ENCODE measurements at regions not wholly inside any gene's neighbourhood (a gene's known extent, or its start where the extent isn't known, plus 50 kb on each side); places are given as distances from the start of the nearest gene placed in this dataset.

- DNase-seq, result no peak
Measured at GRCh38 chr11:131122448-131122847, 206.2 kb upstream of the SNX19 start.

- DNase-seq, result no peak
Measured at GRCh38 chr11:131129474-131129873, 213.2 kb upstream of the SNX19 start.

GRCh38 chr11:131135611-131136010 is 219.3 kb upstream of the SNX19 start:
- DNase-seq, result no peak

GRCh38 chr11:131136486-131136885 is 220.2 kb upstream of the SNX19 start:
- DNase-seq, result no peak

GRCh38 chr11:131137046-131137445 is 220.8 kb upstream of the SNX19 start:
- DNase-seq, result no peak

GRCh38 chr11:131138731-131139130 is 222.5 kb upstream of the SNX19 start:
- DNase-seq, result no peak

- no peak for DNase-seq
Measured at GRCh38 chr11:131145791-131146190, 224.6 kb upstream of the NTM start.

GRCh38 chr11:131146827-131147490 is 223.5 kb upstream of the NTM start:
- no peak for DNase-seq

GRCh38 chr11:131154351-131154750 is 216.1 kb upstream of the NTM start:
- DNase-seq, result no peak

- DNase-seq, result no peak
Measured at GRCh38 chr11:131157678-131158077, 212.7 kb upstream of the NTM start.

- DNase-seq, result no peak
Measured at GRCh38 chr11:131160846-131161245, 209.6 kb upstream of the NTM start.

- DNase-seq, result no peak
Measured at GRCh38 chr11:131163613-131164012, 206.8 kb upstream of the NTM start.

GRCh38 chr11:131165036-131165435 is 205.4 kb upstream of the NTM start:
- no peak for DNase-seq

GRCh38 chr11:131168839-131169713 is 201.3 kb upstream of the NTM start:
- DNase-seq, result no peak

- DNase-seq, result no peak
Measured at GRCh38 chr11:131172011-131172410, 198.4 kb upstream of the NTM start.

GRCh38 chr11:131178020-131178419 is 192.4 kb upstream of the NTM start:
- no peak for DNase-seq

GRCh38 chr11:131178596-131178995 is 191.8 kb upstream of the NTM start:
- DNase-seq, result no peak

GRCh38 chr11:131179836-131180235 is 190.6 kb upstream of the NTM start:
- DNase-seq, result no peak

- DNase-seq, result no peak
Measured at GRCh38 chr11:131185915-131186314, 184.5 kb upstream of the NTM start.

GRCh38 chr11:131186629-131187101 is 183.8 kb upstream of the NTM start:
- peak; percentile 1 for DNase-seq

GRCh38 chr11:131190446-131190845 is 180.0 kb upstream of the NTM start:
- no peak for DNase-seq

GRCh38 chr11:131191606-131192005 is 178.8 kb upstream of the NTM start:
- no peak for DNase-seq

- DNase-seq, result no peak
Measured at GRCh38 chr11:131192628-131193027, 177.8 kb upstream of the NTM start.

- no peak for DNase-seq
Measured at GRCh38 chr11:131193031-131193501, 177.3 kb upstream of the NTM start.

Data from activated CD4-positive, alpha-beta T cell treated with anti-CD3 and anti-CD28 coated beads, Interleukin-2, amount 50 U/mL, for 16 hours (primary cell).